GM19372 (cell line): ENCODE measurements at regions not wholly inside any gene's neighbourhood (a gene's known extent, or its start where the extent isn't known, plus 50 kb on each side); places are given as distances from the start of the nearest gene placed in this dataset.
"Not testable (repeated sequence)": the region's sequence is repeated elsewhere in the genome, so short reads cannot be mapped to it uniquely, and the experiment has no call there.

Source experiments
- ATAC-seq: cut with Tn5 transposase; IDR thresholded peaks from one replicate; pipeline ENCODE4 v1.9.1; 2021; ENCODE audit warnings: mild to moderate bottlenecking, low read depth, moderate library complexity; ENCODE audit not compliant: unreplicated experiment

- no peak for ATAC-seq
These were observed 309.4 kb downstream of the ZNF674 start for GRCh38 chrX:46235778-46236177.

GRCh38 chrX:46234775-46235174 is 310.4 kb downstream of the ZNF674 start:
- ATAC-seq: no peak

- no peak for ATAC-seq
These were observed 316.8 kb downstream of the ZNF674 start for GRCh38 chrX:46228389-46228788.

- ATAC-seq: no peak
These were observed 318.8 kb downstream of the ZNF674 start for GRCh38 chrX:46226422-46226821.

GRCh38 chrX:46223499-46223898 is 321.7 kb downstream of the ZNF674 start:
- not testable (repeated sequence) for ATAC-seq

GRCh38 chrX:46220822-46221221 is 324.4 kb downstream of the ZNF674 start:
- ATAC-seq: no peak

- no peak for ATAC-seq
These were observed 326.8 kb downstream of the ZNF674 start for GRCh38 chrX:46218373-46218772.

GRCh38 chrX:46216406-46216805 is 328.8 kb downstream of the ZNF674 start:
- no peak for ATAC-seq

- no peak for ATAC-seq
These were observed 334.1 kb downstream of the ZNF674 start for GRCh38 chrX:46211079-46211478.

GRCh38 chrX:46209768-46210167 is 335.5 kb downstream of the ZNF674 start:
- no peak for ATAC-seq

- ATAC-seq: no peak
These were observed 336.2 kb downstream of the ZNF674 start for GRCh38 chrX:46209037-46209436.

- ATAC-seq: no peak
These were observed 336.9 kb downstream of the ZNF674 start for GRCh38 chrX:46208225-46208854.

- no peak for ATAC-seq
These were observed 340.3 kb downstream of the ZNF674 start for GRCh38 chrX:46204721-46205422.

- ATAC-seq: no peak
These were observed 342.3 kb downstream of the ZNF674 start for GRCh38 chrX:46202733-46203514.

GRCh38 chrX:46200413-46200812 is 344.8 kb downstream of the ZNF674 start:
- no peak for ATAC-seq

GRCh38 chrX:46198858-46199257 is 346.4 kb downstream of the ZNF674 start:
- ATAC-seq: no peak

GRCh38 chrX:46186811-46187106 is 358.5 kb downstream of the ZNF674 start:
- ATAC-seq: not testable (repeated sequence)

GRCh38 chrX:46185923-46186810 is 359.1 kb downstream of the ZNF674 start:
- ATAC-seq: no peak

- ATAC-seq: no peak
These were observed 360.5 kb downstream of the ZNF674 start for GRCh38 chrX:46184749-46185148.

GRCh38 chrX:46180258-46180687 is 364.9 kb downstream of the ZNF674 start:
- peak; percentile 73 for ATAC-seq

GRCh38 chrX:46179748-46180147 is 365.5 kb downstream of the ZNF674 start:
- no peak for ATAC-seq
